Esophagus mucosa (tissue), 1 donor: ENCODE measurements at regions not wholly inside any gene's neighbourhood (a gene's known extent, or its start where the extent isn't known, plus 50 kb on each side); places are given as distances from the start of the nearest gene placed in this dataset.
A peak's percentile ranks its signal among the peaks of the same experiment; 100 is the strongest.

Experiments
- ATAC-seq: fragments of 200-7000 bp; cut with Tn5 transposase; one replicate; pipeline ENCODE4 v1.9.1; 2020
- donor health status: DM: yes; HTN: yes; CAD: no.

DNA sequence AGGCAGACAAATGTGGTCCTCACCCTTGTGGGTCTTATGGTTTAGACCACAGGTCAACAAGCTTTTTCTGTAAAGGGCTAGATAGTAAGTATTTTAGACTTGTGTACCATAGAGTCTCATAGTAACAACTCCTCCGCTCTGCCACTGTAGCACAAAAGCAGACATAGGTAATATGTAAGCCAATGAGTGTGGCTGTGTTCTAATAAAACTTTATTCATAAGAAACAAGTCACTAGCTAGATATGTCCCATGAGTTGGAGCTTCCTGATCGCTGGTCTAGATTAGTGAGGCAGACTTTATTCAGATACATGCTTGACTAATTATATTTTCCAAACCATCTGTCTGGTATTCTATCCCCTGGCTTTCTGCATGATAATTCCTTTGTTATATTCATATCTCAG is 196.4 kb upstream of the TSHZ2 start:
- ATAC-seq: no peak

GRCh38 chr20:52768694-52769093 is 203.5 kb upstream of the TSHZ2 start:
- ATAC-seq: no peak

GRCh38 chr20:52766645-52767435 is 205.3 kb upstream of the TSHZ2 start:
- ATAC-seq: no peak

DNA sequence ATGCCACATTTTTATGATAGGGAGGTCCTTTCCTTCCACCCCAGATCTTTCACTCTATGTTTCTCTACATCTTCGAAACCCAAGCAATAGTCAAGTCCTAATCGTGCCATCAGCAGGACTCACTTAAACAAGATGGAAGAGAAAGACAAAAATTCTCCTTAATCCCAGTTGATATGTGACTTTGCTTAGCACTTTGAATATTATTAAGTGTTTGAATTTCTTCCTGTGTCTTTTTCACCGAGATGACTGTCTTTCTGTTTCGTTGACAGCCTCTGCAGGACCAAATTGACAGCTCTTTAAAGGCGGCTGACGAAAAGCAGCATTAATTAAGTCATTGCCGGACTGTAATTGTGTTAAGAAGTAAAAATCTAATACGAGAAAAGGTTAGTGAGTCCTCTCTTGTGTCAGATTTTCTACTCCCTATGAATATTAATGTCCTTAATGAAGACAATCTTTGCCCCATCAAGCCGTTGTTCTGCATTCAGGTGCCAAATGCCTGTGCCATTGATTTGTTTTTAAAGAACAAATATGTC is 208.8 kb upstream of the TSHZ2 start:
- ATAC-seq: no peak

DNA sequence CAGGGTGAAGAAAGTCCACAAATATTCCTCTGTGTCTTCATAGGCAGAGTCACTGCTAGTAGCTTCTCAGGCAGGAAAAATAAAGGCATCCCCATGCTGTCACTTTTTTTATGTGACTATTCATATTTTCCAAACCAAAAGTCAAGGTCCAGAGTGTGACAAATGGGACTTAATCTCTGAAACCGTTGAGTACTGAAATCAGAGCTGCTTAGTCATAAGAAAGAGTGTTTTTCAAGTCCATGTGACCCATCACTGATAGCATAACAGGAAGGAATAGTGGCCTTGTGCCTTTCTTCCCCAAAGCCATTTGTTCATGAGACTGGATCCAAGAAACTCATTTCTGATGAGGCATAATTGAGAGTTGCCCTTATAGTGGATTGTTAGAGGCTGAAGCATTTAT is 210.3 kb upstream of the TSHZ2 start:
- ATAC-seq: no peak

GRCh38 chr20:52760791-52761190 is 211.4 kb upstream of the TSHZ2 start:
- ATAC-seq: no peak

GRCh38 chr20:52757411-52757810 is 214.7 kb upstream of the TSHZ2 start:
- no peak for ATAC-seq

DNA sequence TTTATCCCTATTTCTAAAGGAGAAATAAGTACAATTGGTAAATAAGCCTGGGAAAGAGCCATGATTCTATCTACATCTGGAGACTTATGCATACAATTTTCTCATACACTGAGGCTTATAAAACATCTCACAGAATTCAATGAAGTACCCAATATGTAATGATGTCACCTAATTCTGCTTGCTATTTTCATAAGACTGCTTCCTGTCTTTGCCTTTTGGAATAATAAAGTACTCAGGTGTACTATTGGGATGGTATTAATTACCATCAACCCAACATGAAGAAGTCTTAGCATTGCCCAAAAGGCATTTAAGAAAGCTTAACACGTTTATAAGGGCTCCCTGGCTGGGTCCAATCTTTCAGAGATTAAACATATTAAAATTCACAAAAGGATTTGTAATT is 216.4 kb upstream of the TSHZ2 start:
- no peak for ATAC-seq

DNA sequence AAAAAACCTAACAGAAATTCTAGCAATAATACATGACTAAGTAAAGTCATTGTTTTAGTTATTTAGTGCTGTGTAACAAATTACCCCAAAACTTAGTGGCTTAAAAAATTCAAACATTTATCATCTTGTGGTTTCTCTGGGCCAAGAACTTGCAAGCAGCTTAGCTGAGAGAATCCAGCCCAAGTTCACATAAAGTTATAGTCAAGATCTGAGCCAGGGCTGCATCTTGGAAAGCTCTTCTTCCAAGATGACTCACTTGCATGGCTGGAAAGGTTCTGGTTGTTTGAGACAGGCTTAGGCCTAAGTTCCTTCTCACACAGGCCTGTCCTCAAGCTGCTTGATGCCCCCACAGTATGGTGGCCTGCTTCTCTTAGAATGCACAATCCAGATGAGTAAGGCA is 217.8 kb upstream of the TSHZ2 start:
- ATAC-seq: no peak

DNA sequence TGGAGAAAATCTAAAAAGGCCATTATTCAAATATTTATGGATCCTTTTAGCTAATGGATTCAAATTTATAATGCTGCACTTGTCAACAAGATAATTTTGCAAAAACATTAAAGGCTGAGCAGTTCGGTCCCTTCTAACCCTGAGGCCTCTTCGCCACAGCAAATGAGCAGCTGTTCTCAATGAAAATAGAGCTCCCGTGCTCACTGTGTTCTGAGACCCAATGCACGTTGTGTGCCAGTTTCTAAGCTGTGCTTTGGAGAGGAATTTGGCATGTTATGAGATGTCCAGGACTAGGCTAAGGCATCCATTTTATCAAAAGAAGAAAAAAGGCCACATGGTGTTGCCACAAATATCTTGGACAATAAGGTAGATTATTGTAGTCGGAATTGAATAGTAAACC is 220.1 kb upstream of the TSHZ2 start:
- ATAC-seq: no peak

- ATAC-seq: no peak
Measured at GRCh38 chr20:52751571-52751970, 220.6 kb upstream of the TSHZ2 start.

GRCh38 chr20:52749938-52750337 is 222.2 kb upstream of the TSHZ2 start:
- no peak for ATAC-seq

GRCh38 chr20:52748990-52749389 is 223.2 kb upstream of the TSHZ2 start:
- no peak for ATAC-seq

DNA sequence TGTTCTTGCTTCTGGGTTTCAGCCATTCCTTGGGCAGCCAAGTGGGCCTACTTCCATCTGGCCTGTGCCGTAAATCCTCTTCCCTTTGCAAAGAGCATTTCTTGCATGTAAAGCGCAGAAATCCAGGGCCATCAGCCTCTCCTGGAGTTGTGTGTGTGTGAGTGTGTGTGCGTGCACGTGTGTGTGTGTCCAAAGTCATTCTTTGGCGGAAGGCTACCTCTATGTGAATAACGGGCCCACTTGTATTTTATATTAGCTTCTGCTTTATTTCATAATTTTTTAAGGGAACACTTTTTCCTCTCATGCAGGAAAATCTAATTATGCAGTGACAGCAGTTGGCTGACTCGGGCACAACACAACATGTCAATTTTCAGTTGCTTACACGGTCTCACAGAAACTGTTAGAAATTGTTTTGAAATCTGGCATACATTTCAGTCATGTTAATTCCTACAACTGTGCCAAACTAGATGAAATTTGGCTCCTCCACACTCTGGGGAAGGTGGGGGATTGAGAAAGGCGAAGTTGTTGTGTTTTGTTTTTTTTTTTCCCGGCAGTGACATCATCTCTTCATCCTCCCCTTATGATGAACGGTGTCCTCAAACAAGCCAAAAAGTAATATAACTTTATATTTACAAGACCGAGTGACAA is 223.7 kb upstream of the TSHZ2 start:
- no peak for ATAC-seq

DNA sequence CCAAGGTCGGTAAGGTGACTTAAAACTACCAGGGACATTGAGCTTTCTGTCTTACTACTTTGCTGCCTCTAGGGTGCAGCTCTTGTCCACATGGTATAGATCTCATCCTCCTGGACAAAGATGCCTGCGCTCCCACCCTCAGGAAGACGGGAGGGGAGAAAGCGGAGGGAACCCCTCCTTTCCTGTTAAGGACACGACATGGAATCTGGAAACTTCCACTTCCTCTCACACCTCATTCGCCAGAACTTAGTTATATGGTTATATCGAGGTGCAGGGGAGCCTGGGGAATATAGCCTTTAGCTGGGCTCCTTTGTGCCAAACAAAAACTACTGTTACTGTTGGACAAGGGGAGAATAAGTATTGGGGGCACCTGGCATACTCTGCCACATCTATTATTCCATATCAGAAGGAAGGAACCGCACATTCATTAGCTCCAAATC is 224.3 kb upstream of the TSHZ2 start:
- no peak for ATAC-seq

- no peak for ATAC-seq
Measured at GRCh38 chr20:52746770-52747169, 225.4 kb upstream of the TSHZ2 start.

GRCh38 chr20:52746190-52746589 is 226.0 kb upstream of the TSHZ2 start:
- no peak for ATAC-seq

- ATAC-seq: peak; percentile 46
Measured at GRCh38 chr20:52744441-52744840, 227.7 kb upstream of the TSHZ2 start.

- no peak for ATAC-seq
Measured at GRCh38 chr20:52738081-52738480, 234.1 kb upstream of the TSHZ2 start.

GRCh38 chr20:52736507-52736906 is 235.7 kb upstream of the TSHZ2 start:
- no peak for ATAC-seq

- ATAC-seq: peak; percentile 25
Measured at GRCh38 chr20:52731093-52731492, 241.1 kb upstream of the TSHZ2 start.

GRCh38 chr20:52727740-52728456 is 244.3 kb upstream of the TSHZ2 start:
- ATAC-seq: no peak

- ATAC-seq: no peak
Measured at GRCh38 chr20:52724541-52724940, 247.6 kb upstream of the TSHZ2 start.
